AG04450 (cell line): ENCODE measurements at regions not wholly inside any gene's neighbourhood (a gene's known extent, or its start where the extent isn't known, plus 50 kb on each side); places are given as distances from the start of the nearest gene placed in this dataset.

ENCODE experiments used
- CTCF ChIA-PET: fragments of 300-600, 350-600 bp; formaldehyde crosslinking; extraction: SDS; loops from one replicate; lab custom pipeline; 2022; ENCODE audit warnings: antibody characterized with exemption, inconsistent platforms; lab: Charles Lee
- POLR2A ChIA-PET: fragments of 350-600 bp; formaldehyde crosslinking; extraction: SDS; loops from one replicate; lab custom pipeline; 2021; ENCODE audit warnings: antibody characterized with exemption, inconsistent platforms; lab: Yijun Ruan, JAX
- DNase-seq: peaks from one replicate; pipeline ENCODE4 v3.0.0-alpha.2; 2011; ENCODE audit warnings: low read depth, low spot score
- H3K27ac ChIP-seq: one replicate; pipeline ENCODE4 v1.5.1; 2012; ENCODE audit warnings: low read depth, low read length, control low read depth
- H3K27me3 ChIP-seq: one replicate; pipeline ENCODE4 v1.6.0; 2012; ENCODE audit warnings: low read length; ENCODE audit not compliant: control insufficient read depth, insufficient read depth
- H3K4me3 ChIP-seq: 2 replicates; pipeline ENCODE4 v1.5.1; 2011; ENCODE audit warnings: mild to moderate bottlenecking, low read depth, low read length, control low read depth
- H3K9me3 ChIP-seq: 2 replicates; pipeline ENCODE4 v1.5.1; 2012; ENCODE audit warnings: low read length; ENCODE audit not compliant: control insufficient read depth, insufficient read depth
- TF ChIP-seq, protein P1 (sequence below): IDR thresholded peaks from 2 replicates; pipeline ENCODE4 v1.5.1; 2011; ENCODE audit warnings: low read depth, low read length, control low read depth, inconsistent platforms

GRCh38 chr6:62441182-62441581 lies 155.2 kb upstream of the KHDRBS2 start:
- no peak for DNase-seq
- H3K9me3 ChIP-seq: peaks cover 16% of the 10 kb centered on the region
- H3K27me3 ChIP-seq: no peaks in the 10 kb centered on the region
- H3K27ac ChIP-seq: no peak overlapping the region
- POLR2A ChIA-PET: no interaction called here
- TF ChIP-seq, protein P1, sequence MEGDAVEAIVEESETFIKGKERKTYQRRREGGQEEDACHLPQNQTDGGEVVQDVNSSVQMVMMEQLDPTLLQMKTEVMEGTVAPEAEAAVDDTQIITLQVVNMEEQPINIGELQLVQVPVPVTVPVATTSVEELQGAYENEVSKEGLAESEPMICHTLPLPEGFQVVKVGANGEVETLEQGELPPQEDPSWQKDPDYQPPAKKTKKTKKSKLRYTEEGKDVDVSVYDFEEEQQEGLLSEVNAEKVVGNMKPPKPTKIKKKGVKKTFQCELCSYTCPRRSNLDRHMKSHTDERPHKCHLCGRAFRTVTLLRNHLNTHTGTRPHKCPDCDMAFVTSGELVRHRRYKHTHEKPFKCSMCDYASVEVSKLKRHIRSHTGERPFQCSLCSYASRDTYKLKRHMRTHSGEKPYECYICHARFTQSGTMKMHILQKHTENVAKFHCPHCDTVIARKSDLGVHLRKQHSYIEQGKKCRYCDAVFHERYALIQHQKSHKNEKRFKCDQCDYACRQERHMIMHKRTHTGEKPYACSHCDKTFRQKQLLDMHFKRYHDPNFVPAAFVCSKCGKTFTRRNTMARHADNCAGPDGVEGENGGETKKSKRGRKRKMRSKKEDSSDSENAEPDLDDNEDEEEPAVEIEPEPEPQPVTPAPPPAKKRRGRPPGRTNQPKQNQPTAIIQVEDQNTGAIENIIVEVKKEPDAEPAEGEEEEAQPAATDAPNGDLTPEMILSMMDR: no peak
- CTCF ChIA-PET: no interaction called here
- H3K4me3 ChIP-seq: no peak overlapping the region

- no peak for DNase-seq
- H3K9me3 ChIP-seq: no peaks in the 10 kb centered on the region
- H3K27ac ChIP-seq: no peak overlapping the region
- TF ChIP-seq, protein P1: no peak
- CTCF ChIA-PET: no interaction called here
- no peaks in the 10 kb centered on the region for H3K27me3 ChIP-seq
- no peak overlapping the region for H3K4me3 ChIP-seq
- POLR2A ChIA-PET: no interaction called here
Measured at GRCh38 chr6:62429781-62430180, 143.8 kb upstream of the KHDRBS2 start.

- DNase-seq: no peak
- POLR2A ChIA-PET: no interaction called here
Measured at GRCh38 chr6:62400521-62401259, 114.7 kb upstream of the KHDRBS2 start.

DNA sequence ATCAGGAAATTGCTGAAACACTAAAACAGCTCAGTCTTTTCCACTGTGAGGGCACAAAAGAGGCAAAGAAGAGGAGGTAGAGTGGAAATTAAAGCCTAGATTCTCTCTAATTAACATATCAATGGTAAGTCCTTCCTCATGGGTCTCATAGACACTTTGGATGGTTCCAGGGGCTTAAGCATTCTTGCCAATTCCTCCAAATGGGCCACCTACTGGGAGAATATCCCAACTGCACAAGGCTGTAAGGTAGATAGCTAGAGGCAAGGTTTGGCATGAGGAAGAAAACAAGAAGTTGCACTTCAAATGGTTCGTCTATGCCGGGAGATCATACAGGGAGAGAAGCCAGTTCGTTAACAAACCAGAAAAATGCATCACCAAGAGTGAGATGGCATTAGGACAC lies 107.6 kb upstream of the KHDRBS2 start:
- ChIA-PET CTCF (no interaction called here), POLR2A (no interaction called here)
- TF ChIP-seq, protein P1: no peak
- no peak overlapping the region for H3K4me3 ChIP-seq
- DNase-seq: no peak
- H3K9me3 ChIP-seq: peaks cover 4% of the 10 kb centered on the region; the same call in 1 of the 2 replicates
- no peaks in the 10 kb centered on the region for H3K27me3 ChIP-seq
- no peak overlapping the region for H3K27ac ChIP-seq

More at GRCh38 chr6:62400521-62401259, 114.7 kb upstream of the KHDRBS2 start:
- Histone ChIP-seq H3K27ac (no peak overlapping the region), H3K4me3 (no peak overlapping the region), H3K9me3 (peaks cover 11% of the 10 kb centered on the region), H3K27me3 (no peaks in the 10 kb centered on the region)
- CTCF ChIA-PET: no interaction called here
- TF ChIP-seq, protein P1: no peak

DNA sequence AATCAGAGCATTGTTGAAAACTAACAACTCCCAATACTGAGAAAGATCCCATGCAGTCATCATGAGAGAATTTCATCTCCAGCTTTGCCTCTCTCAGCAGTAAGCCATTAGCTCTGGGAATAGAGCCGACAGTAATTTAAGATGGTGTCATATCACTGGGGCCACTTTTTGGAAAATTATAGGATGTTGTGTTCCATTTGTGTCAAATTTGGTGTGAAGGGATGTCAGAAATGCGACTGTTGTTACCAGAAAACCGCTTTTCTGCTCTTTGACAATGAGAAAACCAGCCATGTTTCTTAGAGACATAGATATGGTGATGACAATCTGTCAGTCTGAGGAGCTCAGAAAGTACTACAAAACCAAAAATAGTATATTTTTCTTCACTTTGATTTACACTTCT lies 106.3 kb upstream of the KHDRBS2 start:
- TF ChIP-seq, protein P1: no peak
- ChIA-PET POLR2A (no interaction called here), CTCF (no interaction called here)
- no peak overlapping the region for H3K4me3 ChIP-seq
- H3K9me3 ChIP-seq: peaks cover 3% of the 10 kb centered on the region; the same call in 1 of the 2 replicates
- no peaks in the 10 kb centered on the region for H3K27me3 ChIP-seq
- DNase-seq: no peak
- no peak overlapping the region for H3K27ac ChIP-seq
